HG02642 (cell line): ENCODE measurements at regions not wholly inside any gene's neighbourhood (a gene's known extent, or its start where the extent isn't known, plus 50 kb on each side); places are given as distances from the start of the nearest gene placed in this dataset.
"Not testable (repeated sequence)": the region's sequence is repeated elsewhere in the genome, so short reads cannot be mapped to it uniquely, and the experiment has no call there.

Experiments used
- ATAC-seq: cut with Tn5 transposase; IDR thresholded peaks from one replicate; pipeline ENCODE4 v1.9.1; 2021; ENCODE audit warnings: mild to moderate bottlenecking; ENCODE audit not compliant: unreplicated experiment, poor library complexity

GRCh38 chr3:103269287-103269686, 834.5 kb downstream of the ZPLD1 start:
- ATAC-seq, result no peak

GRCh38 chr3:103271575-103271974, 836.8 kb downstream of the ZPLD1 start:
- ATAC-seq, result no peak

- no peak for ATAC-seq
Measured at GRCh38 chr3:103295974-103296570, 861.3 kb downstream of the ZPLD1 start.

GRCh38 chr3:103297502-103297901, 862.7 kb downstream of the ZPLD1 start:
- ATAC-seq, result not testable (repeated sequence)

- ATAC-seq, result no peak
Measured at GRCh38 chr3:103306104-103306503, 871.3 kb downstream of the ZPLD1 start.

GRCh38 chr3:103308921-103309320, 874.1 kb downstream of the ZPLD1 start:
- no peak for ATAC-seq

- no peak for ATAC-seq
Measured at GRCh38 chr3:103319912-103320311, 885.1 kb downstream of the ZPLD1 start.

- no peak for ATAC-seq
Measured at GRCh38 chr3:103337179-103337845, 902.5 kb downstream of the ZPLD1 start.

- no peak for ATAC-seq
Measured at GRCh38 chr3:103341078-103341606, 906.3 kb downstream of the ZPLD1 start.

GRCh38 chr3:103342205-103342731, 907.5 kb downstream of the ZPLD1 start:
- ATAC-seq, result no peak

GRCh38 chr3:103349760-103350159, 914.9 kb downstream of the ZPLD1 start:
- ATAC-seq, result no peak

- no peak for ATAC-seq
Measured at GRCh38 chr3:103365467-103365866, 930.7 kb downstream of the ZPLD1 start.

GRCh38 chr3:103367481-103367880, 932.7 kb downstream of the ZPLD1 start:
- ATAC-seq, result no peak

GRCh38 chr3:103371411-103371810, 936.6 kb downstream of the ZPLD1 start:
- ATAC-seq, result no peak

- ATAC-seq, result no peak
Measured at GRCh38 chr3:103372031-103372430, 937.2 kb downstream of the ZPLD1 start.

GRCh38 chr3:103380391-103380790, 945.6 kb downstream of the ZPLD1 start:
- no peak for ATAC-seq

GRCh38 chr3:103381296-103382079, 946.7 kb downstream of the ZPLD1 start:
- no peak for ATAC-seq

GRCh38 chr3:103385961-103386656, 951.3 kb downstream of the ZPLD1 start:
- no peak for ATAC-seq

GRCh38 chr3:103388214-103388613, 953.4 kb downstream of the ZPLD1 start:
- ATAC-seq, result no peak

GRCh38 chr3:103389356-103389755, 954.5 kb downstream of the ZPLD1 start:
- no peak for ATAC-seq
